ENCODE measurements at regions not wholly inside any gene's neighbourhood (a gene's known extent, or its start where the extent isn't known, plus 50 kb on each side); places are given as distances from the start of the nearest gene placed in this dataset.

DNA sequence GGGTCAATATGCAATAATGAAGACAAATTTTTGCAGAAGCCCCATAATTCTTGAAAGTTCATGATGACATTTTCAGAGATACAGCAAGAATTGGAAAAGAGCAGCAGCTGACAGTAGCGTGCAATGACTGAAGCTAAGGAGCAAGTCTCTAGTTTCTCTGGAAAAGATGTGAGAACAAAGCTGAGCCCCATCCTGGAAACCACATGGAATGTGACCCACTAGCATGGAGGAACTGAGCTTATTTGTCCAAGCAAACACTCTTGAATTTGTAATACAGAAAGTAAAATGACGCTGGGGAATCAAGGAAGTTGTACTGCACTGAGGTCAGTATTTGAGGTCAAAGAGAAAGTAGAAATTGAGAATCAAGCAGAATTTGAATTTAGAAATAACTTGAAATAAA is 1447.2 kb downstream of the FSTL5 start:
- Histone ChIP-seq H3K4me3 (ENCODE audit: extremely low read depth in 1 of 4, insufficient read depth in 2 of 4, low read depth in 3 of 4, low read length in 4 of 4) (no peak overlapping the region), H2BK12ac (ENCODE audit: low read depth, low read length) (no peak overlapping the region), H3K36me3 (ENCODE audit: control insufficient read depth in 2 of 4, insufficient read depth in 4 of 4, low read length in 3 of 4) (no peaks in the 10 kb centered on the region), H2BK15ac (ENCODE audit: low read length) (no peak overlapping the region), H4K91ac (replicated peaks; ENCODE audit: insufficient read length, low read length) (no peak overlapping the region), H2BK5ac (ENCODE audit: low read depth, low read length) (no peak overlapping the region), H4K20me1 (replicated peaks in 1 of 2; ENCODE audit: control insufficient read depth in 1 of 2, insufficient read depth in 2 of 2, low read length in 2 of 2) (no peaks in the 10 kb centered on the region), H3K56ac (replicated peaks; ENCODE audit: insufficient read length, low read depth, low read length) (no peak overlapping the region), H4K5ac (ENCODE audit: insufficient read length, low read depth, low read length) (no peak overlapping the region), H3K9ac (replicated peaks in 1 of 4; ENCODE audit: extremely low read depth in 1 of 4, low read depth in 3 of 4, low read length in 3 of 4) (no peak overlapping the region), H2AK5ac (ENCODE audit: low read depth, low read length) (no peak overlapping the region), H3K4me1 (replicated peaks in 1 of 4; ENCODE audit: control insufficient read depth in 3 of 4, insufficient read depth in 4 of 4, low read length in 3 of 4) (no peaks in the 10 kb centered on the region), H3K79me1 (ENCODE audit: low read depth, low read length) (no peaks in the 10 kb centered on the region), H3K23ac (ENCODE audit: insufficient read length) (no peak overlapping the region), H3K9me3 (ENCODE audit: insufficient read depth in 2 of 2, low read depth in 1 of 2, low read length in 1 of 2) (no peaks in the 10 kb centered on the region), H3K27me3 (replicated peaks in 1 of 4; ENCODE audit: control insufficient read depth in 3 of 4, extremely low read depth in 1 of 4, insufficient read depth in 3 of 4, low read length in 3 of 4) (no peaks in the 10 kb centered on the region), H2BK120ac (replicated peaks; ENCODE audit: low read depth, low read length) (no peak overlapping the region), H3K4me2 (ENCODE audit: insufficient read depth in 1 of 2, low read depth in 2 of 2, low read length in 2 of 2) (no peak overlapping the region), H3K14ac (ENCODE audit: insufficient read length) (no peak overlapping the region), H2BK20ac (ENCODE audit: low read length) (no peak overlapping the region), H2AFZ (ENCODE audit: low read length) (no peak overlapping the region), H3K27ac (ENCODE audit: low read depth, low read length) (no peak overlapping the region), H3K23me2 (ENCODE audit: low read depth, low read length) (no peaks in the 10 kb centered on the region), H3K4ac (replicated peaks; ENCODE audit: insufficient read length, low read depth, low read length) (no peak overlapping the region), H3K18ac (ENCODE audit: extremely low read depth, low read length) (no peak overlapping the region), H3K79me2 (ENCODE audit: control insufficient read depth in 1 of 2, insufficient read depth in 2 of 2, low read length in 2 of 2) (no peaks in the 10 kb centered on the region), H4K8ac (ENCODE audit: extremely low read depth, insufficient read depth, low read length) (no peak overlapping the region)
- CTCF ChIA-PET (ENCODE audit: partially characterized antibody) = no interaction called here
- FAIRE-seq (no peak), DNase-seq (ENCODE audit: low read depth in 1 of 2, low spot score in 2 of 2) (no peak)
- POLR2A ChIA-PET (ENCODE audit: partially characterized antibody) = no interaction called here
- WGBS, 2 experiments (ENCODE audit: extremely low coverage in 1 of 2, insufficient coverage in 1 of 2, insufficient read length in 1 of 2, insufficient replicate concordance in 2 of 2, low coverage in 1 of 2, low lambda C conversion rate in 2 of 2, missing lambda C conversion rate in 1 of 2) = 89% methylated on average over 2 of the region's 2 CpGs; no CpG with 5 or more reads in 1 of the 2 experiments
- TF ChIP-seq RXRA (IDR thresholded peaks at IDR 0.05; ENCODE audit: insufficient read depth, low read depth, low read length) = no peak
- no peak for TF ChIP-seq ASH2L (IDR thresholded peaks at IDR 0.05; ENCODE audit: low read length)
- TF ChIP-seq CHD2 (IDR thresholded peaks at IDR 0.05; ENCODE audit: low read length) = no peak
- no peak for TF ChIP-seq HDAC2 (IDR thresholded peaks at IDR 0.05; ENCODE audit: borderline replicate concordance in 1 of 2, low read depth in 2 of 2, low read length in 2 of 2)
- TF ChIP-seq TBP (IDR thresholded peaks at IDR 0.05; ENCODE audit: low read depth, low read length) = no peak
- TF ChIP-seq MAFK (IDR thresholded peaks at IDR 0.05; ENCODE audit: low read depth, low read length) = no peak
- TF ChIP-seq, protein P1, sequence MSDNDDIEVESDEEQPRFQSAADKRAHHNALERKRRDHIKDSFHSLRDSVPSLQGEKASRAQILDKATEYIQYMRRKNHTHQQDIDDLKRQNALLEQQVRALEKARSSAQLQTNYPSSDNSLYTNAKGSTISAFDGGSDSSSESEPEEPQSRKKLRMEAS (IDR thresholded peaks at IDR 0.05) = no peak
- no peak for TF ChIP-seq NANOG (IDR thresholded peaks at IDR 0.05; ENCODE audit: insufficient read depth, low read depth, low read length, poor library complexity, severe bottlenecking)
- no peak for TF ChIP-seq FOSL1 (IDR thresholded peaks at IDR 0.05; ENCODE audit: insufficient read depth, low read depth, low read length)
- TF ChIP-seq YY1 (IDR thresholded peaks at IDR 0.05; ENCODE audit: low read depth, low read length) = no peak
- TF ChIP-seq SUZ12 (IDR thresholded peaks at IDR 0.05; ENCODE audit: low read length) = no peak
- TF ChIP-seq CEBPB (IDR thresholded peaks at IDR 0.05; ENCODE audit: low read depth, low read length) = no peak
- TF ChIP-seq GABPA (IDR thresholded peaks at IDR 0.05; ENCODE audit: borderline replicate concordance, insufficient read depth, low read length) = no peak
- TF ChIP-seq RAD21 (IDR thresholded peaks at IDR 0.05 in 1 of 2, conservative IDR thresholded peaks at IDR 0.05 in 1 of 2; ENCODE audit: low read depth in 2 of 2, low read length in 2 of 2) = no peak
- no peak for TF ChIP-seq TCF12 (IDR thresholded peaks at IDR 0.05; ENCODE audit: low read depth, low read length)

Measured in H1 (cell line).